LNCAP (cell line): ENCODE measurements at regions not wholly inside any gene's neighbourhood (a gene's known extent, or its start where the extent isn't known, plus 50 kb on each side); places are given as distances from the start of the nearest gene placed in this dataset.

Experiments used
- TF ChIP-seq, protein P1 (sequence below): fragments of 450-650 bp; IDR thresholded peaks from 2 replicates; pipeline ENCODE4 v1.5.1; 2017; ENCODE audit warnings: mild to moderate bottlenecking

DNA sequence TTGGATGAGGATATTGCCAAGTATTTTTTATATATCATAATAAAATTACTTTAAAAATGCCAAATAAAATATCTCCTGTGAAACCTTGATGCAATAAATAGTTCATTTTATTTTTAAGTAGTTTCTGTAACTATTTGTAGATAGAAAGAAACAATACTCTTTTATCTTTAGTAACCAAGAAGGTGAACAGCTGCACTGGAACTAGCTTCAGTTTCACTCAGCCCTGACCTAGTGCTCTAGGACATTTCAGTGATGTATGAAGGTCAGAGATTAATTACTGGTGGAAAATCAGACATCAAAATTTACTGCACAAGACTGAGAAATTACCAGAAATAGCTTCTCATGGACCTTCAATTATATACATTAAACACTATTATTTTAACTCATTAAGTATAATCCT lies 1305.0 kb downstream of the CNTNAP5 start:
- TF ChIP-seq, protein P1, sequence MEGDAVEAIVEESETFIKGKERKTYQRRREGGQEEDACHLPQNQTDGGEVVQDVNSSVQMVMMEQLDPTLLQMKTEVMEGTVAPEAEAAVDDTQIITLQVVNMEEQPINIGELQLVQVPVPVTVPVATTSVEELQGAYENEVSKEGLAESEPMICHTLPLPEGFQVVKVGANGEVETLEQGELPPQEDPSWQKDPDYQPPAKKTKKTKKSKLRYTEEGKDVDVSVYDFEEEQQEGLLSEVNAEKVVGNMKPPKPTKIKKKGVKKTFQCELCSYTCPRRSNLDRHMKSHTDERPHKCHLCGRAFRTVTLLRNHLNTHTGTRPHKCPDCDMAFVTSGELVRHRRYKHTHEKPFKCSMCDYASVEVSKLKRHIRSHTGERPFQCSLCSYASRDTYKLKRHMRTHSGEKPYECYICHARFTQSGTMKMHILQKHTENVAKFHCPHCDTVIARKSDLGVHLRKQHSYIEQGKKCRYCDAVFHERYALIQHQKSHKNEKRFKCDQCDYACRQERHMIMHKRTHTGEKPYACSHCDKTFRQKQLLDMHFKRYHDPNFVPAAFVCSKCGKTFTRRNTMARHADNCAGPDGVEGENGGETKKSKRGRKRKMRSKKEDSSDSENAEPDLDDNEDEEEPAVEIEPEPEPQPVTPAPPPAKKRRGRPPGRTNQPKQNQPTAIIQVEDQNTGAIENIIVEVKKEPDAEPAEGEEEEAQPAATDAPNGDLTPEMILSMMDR, result no peak

DNA sequence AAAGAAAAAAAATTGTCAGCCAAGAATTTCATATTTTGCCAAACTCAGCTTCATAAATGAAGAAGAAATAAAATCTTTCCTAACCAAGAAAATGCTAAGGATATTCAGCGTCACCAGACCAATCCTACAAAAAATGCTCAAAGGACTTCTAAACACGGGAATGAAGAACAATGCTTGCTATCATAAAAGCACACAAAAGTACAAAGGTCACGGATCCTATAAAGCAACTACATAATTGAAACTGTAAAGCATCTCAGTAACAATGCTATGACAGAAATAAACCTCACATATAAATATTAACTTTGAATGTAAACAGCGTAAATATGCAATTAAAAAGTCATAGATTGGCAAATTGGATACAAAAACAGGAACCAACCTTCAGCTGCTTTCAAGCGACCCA lies 1314.6 kb upstream of the GYPC start:
- TF ChIP-seq, protein P1, result no peak

DNA sequence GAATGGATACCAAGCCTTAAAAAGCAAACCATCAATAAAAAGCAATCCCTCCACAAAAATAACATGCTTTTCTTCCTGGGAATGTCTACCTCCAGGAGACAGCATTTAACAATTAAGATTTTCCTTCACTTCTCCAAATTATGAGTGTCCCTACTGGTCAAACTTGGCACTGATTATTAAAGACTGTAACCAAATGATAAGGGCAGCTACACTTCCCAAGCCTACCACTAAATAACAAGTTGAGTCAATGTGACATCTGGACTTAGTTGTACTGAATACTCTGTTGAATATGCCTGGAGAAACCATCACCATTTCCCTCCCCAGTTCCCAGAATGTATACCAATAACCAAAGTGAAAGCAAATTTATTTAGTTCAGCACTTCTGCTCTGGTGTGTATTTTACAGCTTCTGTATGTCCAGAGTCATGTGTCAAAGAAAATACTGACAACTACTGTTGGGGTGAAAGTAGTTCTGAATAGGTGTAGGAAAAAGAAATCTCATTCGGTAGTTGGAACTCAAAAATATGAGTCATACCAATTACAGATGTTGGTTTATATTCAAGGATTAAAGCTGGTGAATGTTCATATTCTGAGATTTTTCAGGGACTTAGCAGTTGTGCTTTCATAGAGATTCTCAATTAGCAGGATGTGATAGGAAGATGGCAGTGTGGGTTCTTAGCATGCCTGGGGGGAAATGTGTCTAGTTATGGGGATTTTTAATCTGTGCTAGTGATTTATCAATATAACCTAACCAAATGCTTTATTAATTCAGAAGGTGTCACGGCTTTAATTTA lies 1291.6 kb upstream of the GYPC start:
- TF ChIP-seq, protein P1, result no peak

DNA sequence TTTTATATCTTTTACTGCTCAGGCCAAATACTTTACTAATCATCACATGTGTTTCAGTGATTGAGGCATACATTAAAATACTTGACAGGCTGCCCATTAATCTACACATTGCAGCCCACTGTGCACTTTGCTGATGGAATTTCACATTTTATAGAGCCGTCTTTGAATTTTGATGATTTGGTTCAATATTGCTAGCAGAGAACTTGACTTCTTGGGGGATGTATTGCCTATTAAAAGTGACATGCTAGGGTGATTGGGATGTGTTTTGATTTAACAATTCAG lies 1291.0 kb upstream of the GYPC start:
- TF ChIP-seq, protein P1, result no peak

DNA sequence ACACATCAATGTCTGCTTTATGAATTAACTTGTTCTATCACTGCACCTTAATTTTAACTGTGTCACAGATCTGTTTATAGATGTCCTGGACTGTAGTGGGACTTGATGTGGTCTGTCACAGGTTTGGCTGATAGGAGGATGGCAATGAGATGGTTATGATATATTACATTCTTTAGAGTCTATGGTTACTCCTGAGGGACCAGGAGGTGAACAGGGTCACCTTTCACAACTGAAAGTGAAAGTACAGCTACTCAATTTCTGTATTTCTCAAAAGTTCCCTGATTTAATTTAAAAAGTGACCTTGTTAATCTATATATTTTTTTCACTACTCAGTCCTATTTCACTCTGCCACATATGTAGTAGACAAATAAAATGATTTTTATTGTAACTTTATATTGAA lies 1284.1 kb upstream of the GYPC start:
- TF ChIP-seq, protein P1, result no peak

DNA sequence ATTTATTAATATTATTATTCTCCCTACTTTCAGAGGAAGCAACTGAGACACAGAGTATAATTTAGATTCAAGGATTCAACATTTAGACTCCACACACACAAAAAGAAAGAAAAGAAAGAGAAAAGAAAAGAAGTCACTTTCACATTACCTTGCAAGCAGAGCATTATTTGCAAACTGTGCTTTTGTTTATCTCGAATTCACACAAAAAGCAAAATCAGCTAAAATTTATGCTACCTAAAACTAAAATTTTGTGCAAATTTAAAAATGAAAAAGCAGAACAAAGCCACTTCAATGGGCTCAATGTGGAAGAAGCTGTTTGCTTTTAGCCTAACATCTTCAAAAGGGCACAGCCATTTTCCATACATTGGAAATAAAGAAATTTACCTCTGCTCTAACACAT lies 1282.7 kb upstream of the GYPC start:
- TF ChIP-seq, protein P1, result no peak

DNA sequence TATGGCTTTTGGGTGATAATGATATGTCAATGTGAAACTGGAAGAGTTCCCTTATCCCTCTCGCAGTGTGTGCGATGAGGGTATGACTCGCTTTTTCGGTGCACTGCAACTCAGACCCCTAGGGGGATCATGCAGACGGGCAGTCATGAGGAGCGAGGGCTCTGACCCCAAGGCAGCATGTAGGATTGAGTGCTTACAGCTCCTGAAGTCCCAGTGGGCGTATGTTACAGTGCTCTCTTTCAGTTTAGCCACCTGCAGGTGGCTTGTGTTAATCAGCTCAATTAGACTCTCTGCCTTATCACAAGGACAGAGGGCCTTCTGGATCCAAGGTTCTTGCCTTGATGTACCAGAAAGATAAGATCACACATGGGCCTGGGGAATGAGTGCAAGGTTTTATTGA lies 1269.9 kb upstream of the GYPC start:
- TF ChIP-seq, protein P1, result no peak
